ENCODE measurements at regions not wholly inside any gene's neighbourhood (a gene's known extent, or its start where the extent isn't known, plus 50 kb on each side); places are given as distances from the start of the nearest gene placed in this dataset.

GRCh38 chr6:157772820-157773219, 50.2 kb upstream of the SNX9 start:
- peak; percentile 28 for DNase-seq

All from fibroblast of skin of scalp (primary cell).